ENCODE measurements at regions not wholly inside any gene's neighbourhood (a gene's known extent, or its start where the extent isn't known, plus 50 kb on each side); places are given as distances from the start of the nearest gene placed in this dataset.

DNA sequence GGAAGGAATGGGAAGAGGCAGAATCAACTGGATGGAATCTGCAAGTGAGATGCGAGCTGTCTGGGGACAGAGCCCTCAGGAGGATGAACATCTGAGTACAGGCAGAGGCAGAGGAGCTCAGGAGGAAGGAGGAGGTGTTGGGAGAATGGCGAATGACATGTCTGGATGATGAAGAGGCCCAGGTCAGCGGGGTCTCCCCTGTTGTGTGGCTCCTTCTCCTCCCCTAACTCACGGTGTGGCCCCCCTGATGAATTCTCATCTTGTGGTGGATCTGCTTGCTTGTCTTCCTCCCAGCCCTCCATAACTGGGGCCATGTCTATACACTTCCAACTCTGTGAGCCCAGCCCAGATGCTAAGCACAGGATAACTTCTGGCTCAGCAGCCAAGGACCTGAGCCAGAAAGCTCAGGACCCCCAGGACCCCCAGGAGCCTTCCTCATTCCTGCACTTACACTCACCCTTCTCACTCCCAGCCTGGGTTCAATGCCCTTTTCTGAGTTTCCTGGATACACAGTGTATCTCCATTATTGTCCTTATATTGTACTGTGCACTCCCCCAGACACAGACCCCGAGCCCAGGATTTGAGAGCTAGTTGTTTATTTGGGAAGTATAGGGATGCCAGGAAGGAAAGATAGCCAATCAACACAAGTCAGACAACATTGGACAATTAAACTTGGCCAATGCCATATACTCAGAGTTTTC lies 678.6 kb upstream of the HS6ST1 start:
- H3K27ac ChIP-seq = no peak overlapping the region
- no peaks in the 10 kb centered on the region for H3K27me3 ChIP-seq (replicated peaks)
- no peak for DNase-seq
- TF ChIP-seq, protein P1, sequence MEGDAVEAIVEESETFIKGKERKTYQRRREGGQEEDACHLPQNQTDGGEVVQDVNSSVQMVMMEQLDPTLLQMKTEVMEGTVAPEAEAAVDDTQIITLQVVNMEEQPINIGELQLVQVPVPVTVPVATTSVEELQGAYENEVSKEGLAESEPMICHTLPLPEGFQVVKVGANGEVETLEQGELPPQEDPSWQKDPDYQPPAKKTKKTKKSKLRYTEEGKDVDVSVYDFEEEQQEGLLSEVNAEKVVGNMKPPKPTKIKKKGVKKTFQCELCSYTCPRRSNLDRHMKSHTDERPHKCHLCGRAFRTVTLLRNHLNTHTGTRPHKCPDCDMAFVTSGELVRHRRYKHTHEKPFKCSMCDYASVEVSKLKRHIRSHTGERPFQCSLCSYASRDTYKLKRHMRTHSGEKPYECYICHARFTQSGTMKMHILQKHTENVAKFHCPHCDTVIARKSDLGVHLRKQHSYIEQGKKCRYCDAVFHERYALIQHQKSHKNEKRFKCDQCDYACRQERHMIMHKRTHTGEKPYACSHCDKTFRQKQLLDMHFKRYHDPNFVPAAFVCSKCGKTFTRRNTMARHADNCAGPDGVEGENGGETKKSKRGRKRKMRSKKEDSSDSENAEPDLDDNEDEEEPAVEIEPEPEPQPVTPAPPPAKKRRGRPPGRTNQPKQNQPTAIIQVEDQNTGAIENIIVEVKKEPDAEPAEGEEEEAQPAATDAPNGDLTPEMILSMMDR (IDR thresholded peaks at IDR 0.05; ENCODE audit: low read depth, low read length, missing control alignments) = no peak
- in situ Hi-C loops (cut with HindIII; ENCODE audit: low pct_ligation_motif_present, low sequenced_read_pairs) = no loop called here
- no peak overlapping the region for H3K4me3 ChIP-seq (ENCODE audit: low read depth, low read length)
- no peaks in the 10 kb centered on the region for H3K36me3 ChIP-seq (replicated peaks)

DNA sequence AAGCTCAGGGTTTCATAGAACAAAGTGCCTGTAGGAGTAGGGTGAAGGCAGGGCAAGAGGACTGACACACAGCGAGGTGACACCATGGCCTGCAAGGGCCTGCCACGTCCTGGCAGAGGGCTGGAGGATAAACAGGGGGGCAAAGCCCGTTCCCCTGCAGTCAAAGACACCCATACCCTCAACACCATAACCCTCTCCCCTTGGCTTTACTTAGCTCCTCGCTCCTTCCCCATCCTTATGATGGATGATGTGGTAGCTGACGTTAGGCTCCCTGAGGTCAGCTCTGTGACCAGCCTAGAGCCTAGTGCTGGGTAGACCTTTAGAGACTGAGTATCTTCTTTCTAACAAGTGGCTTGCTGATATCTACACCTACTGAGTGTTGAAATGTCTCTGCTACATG lies 683.3 kb upstream of the HS6ST1 start:
- Histone ChIP-seq H3K27ac (no peak overlapping the region), H3K27me3 (replicated peaks) (no peaks in the 10 kb centered on the region), H3K36me3 (replicated peaks) (no peaks in the 10 kb centered on the region), H3K4me3 (ENCODE audit: low read depth, low read length) (no peak overlapping the region)
- DNase-seq = no peak
- TF ChIP-seq, protein P1 (IDR thresholded peaks at IDR 0.05; ENCODE audit: low read depth, low read length, missing control alignments) = no peak
- in situ Hi-C loops (cut with HindIII; ENCODE audit: low pct_ligation_motif_present, low sequenced_read_pairs) = no loop called here

GRCh38 chr2:129002751-129003150 lies 684.1 kb upstream of the HS6ST1 start:
- Histone ChIP-seq H3K36me3 (replicated peaks) (no peaks in the 10 kb centered on the region), H3K27me3 (replicated peaks) (no peaks in the 10 kb centered on the region), H3K4me3 (ENCODE audit: low read depth, low read length) (no peak overlapping the region), H3K27ac (no peak overlapping the region)
- no peak for DNase-seq
- in situ Hi-C loops (cut with HindIII; ENCODE audit: low pct_ligation_motif_present, low sequenced_read_pairs) = no loop called here
- TF ChIP-seq, protein P1 (IDR thresholded peaks at IDR 0.05; ENCODE audit: low read depth, low read length, missing control alignments) = no peak

GRCh38 chr2:129004485-129004884 lies 685.8 kb upstream of the HS6ST1 start:
- Histone ChIP-seq H3K27ac (no peak overlapping the region), H3K27me3 (replicated peaks) (no peaks in the 10 kb centered on the region), H3K4me3 (ENCODE audit: low read depth, low read length) (no peak overlapping the region), H3K36me3 (replicated peaks) (no peaks in the 10 kb centered on the region)
- in situ Hi-C loops (cut with HindIII; ENCODE audit: low pct_ligation_motif_present, low sequenced_read_pairs) = no loop called here
- TF ChIP-seq, protein P1 (IDR thresholded peaks at IDR 0.05; ENCODE audit: low read depth, low read length, missing control alignments) = no peak
- no peak for DNase-seq

- H3K27me3 ChIP-seq (replicated peaks) = no peaks in the 10 kb centered on the region
- TF ChIP-seq, protein P1 (IDR thresholded peaks at IDR 0.05; ENCODE audit: low read depth, low read length, missing control alignments) = no peak
- H3K4me3 ChIP-seq (ENCODE audit: low read depth, low read length) = no peak overlapping the region
- DNase-seq = no peak
- H3K27ac ChIP-seq = no peak overlapping the region
- in situ Hi-C loops (cut with HindIII; ENCODE audit: low pct_ligation_motif_present, low sequenced_read_pairs) = no loop called here
- no peaks in the 10 kb centered on the region for H3K36me3 ChIP-seq (replicated peaks)
Measured at GRCh38 chr2:129004940-129005490, 686.3 kb upstream of the HS6ST1 start.

Measured in brain microvascular endothelial cell (primary cell).